ENCODE measurements at regions not wholly inside any gene's neighbourhood (a gene's known extent, or its start where the extent isn't known, plus 50 kb on each side); places are given as distances from the start of the nearest gene placed in this dataset.

GRCh38 chr10:27445070-27445469 is 59.0 kb upstream of the RAB18 start:
- Histone ChIP-seq H3K27me3 (no peaks in the 10 kb centered on the region), H3K27ac (no peak overlapping the region), H3K4me3 (no peak overlapping the region), H3K36me3 (no peaks in the 10 kb centered on the region), H3K9me3 (no peaks in the 10 kb centered on the region), H3K4me1 (no peaks in the 10 kb centered on the region)
- no peak for DNase-seq (ENCODE audit: low spot score)
- no peak for TF ChIP-seq CTCF (IDR thresholded peaks at IDR 0.05)

GRCh38 chr10:27440478-27440877 is 63.6 kb upstream of the RAB18 start:
- H3K36me3 ChIP-seq, result no peaks in the 10 kb centered on the region
- no peak for TF ChIP-seq CTCF (IDR thresholded peaks at IDR 0.05)
- H3K27ac ChIP-seq, result no peak overlapping the region
- H3K27me3 ChIP-seq, result no peaks in the 10 kb centered on the region
- no peak for DNase-seq (ENCODE audit: low spot score)
- H3K4me3 ChIP-seq, result no peak overlapping the region
- no peaks in the 10 kb centered on the region for H3K4me1 ChIP-seq
- H3K9me3 ChIP-seq, result no peaks in the 10 kb centered on the region

DNA sequence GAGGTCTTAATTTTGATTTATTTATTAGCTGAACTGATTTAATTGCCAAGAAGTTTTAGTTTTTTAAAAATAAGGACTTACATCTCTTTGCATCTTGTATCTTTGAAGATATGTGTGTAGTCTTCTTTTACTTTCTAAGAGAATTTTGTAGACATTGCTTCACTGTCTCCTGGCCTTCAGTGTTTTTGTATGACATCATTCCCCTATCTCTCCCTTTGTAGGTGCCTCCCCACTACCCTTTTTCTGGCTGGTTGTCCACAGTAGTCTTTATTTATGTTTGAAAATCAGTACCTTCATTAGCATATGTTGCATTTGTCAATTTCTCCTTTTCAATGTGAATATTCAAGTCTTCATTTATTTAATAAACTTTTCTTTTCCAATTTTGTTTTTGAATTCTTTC is 64.1 kb upstream of the RAB18 start:
- no peak for DNase-seq (ENCODE audit: low spot score)
- Histone ChIP-seq H3K9me3 (no peaks in the 10 kb centered on the region), H3K4me1 (no peaks in the 10 kb centered on the region), H3K36me3 (no peaks in the 10 kb centered on the region), H3K27me3 (no peaks in the 10 kb centered on the region), H3K27ac (no peak overlapping the region), H3K4me3 (no peak overlapping the region)
- no peak for TF ChIP-seq CTCF (IDR thresholded peaks at IDR 0.05)

- Histone ChIP-seq H3K27me3 (no peaks in the 10 kb centered on the region), H3K36me3 (no peaks in the 10 kb centered on the region), H3K27ac (no peak overlapping the region), H3K9me3 (no peaks in the 10 kb centered on the region), H3K4me3 (no peak overlapping the region), H3K4me1 (no peaks in the 10 kb centered on the region)
- no peak for DNase-seq (ENCODE audit: low spot score)
- no peak for TF ChIP-seq CTCF (IDR thresholded peaks at IDR 0.05)
Measured at GRCh38 chr10:27439101-27439500, 65.0 kb upstream of the RAB18 start.

DNA sequence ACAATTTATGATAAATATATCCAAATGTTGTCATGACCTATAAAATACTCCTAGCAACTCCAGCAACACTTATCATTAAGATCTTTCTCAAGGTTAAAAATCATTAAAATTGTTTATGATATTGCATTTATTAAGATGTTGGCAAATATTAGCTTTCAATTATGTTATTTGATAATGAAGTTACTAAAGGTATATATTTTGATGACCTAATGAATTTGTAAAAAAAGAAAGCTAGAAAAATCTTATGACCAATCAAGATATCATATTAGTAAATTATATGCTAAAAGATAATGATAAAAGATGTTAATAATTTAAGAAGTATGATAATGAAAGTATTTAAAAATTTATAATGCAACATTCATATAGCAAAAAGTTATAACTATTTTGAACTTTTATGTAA is 66.3 kb upstream of the RAB18 start:
- DNase-seq (ENCODE audit: low spot score), result no peak
- Histone ChIP-seq H3K4me3 (no peak overlapping the region), H3K4me1 (no peaks in the 10 kb centered on the region), H3K27me3 (no peaks in the 10 kb centered on the region), H3K27ac (no peak overlapping the region), H3K36me3 (no peaks in the 10 kb centered on the region), H3K9me3 (no peaks in the 10 kb centered on the region)
- TF ChIP-seq CTCF (IDR thresholded peaks at IDR 0.05), result no peak

- Histone ChIP-seq H3K9me3 (no peaks in the 10 kb centered on the region), H3K27ac (no peak overlapping the region), H3K36me3 (no peaks in the 10 kb centered on the region), H3K27me3 (no peaks in the 10 kb centered on the region), H3K4me1 (no peaks in the 10 kb centered on the region), H3K4me3 (no peak overlapping the region)
- no peak for DNase-seq (ENCODE audit: low spot score)
- no peak for TF ChIP-seq CTCF (IDR thresholded peaks at IDR 0.05)
Measured at GRCh38 chr10:27436710-27437109, 67.4 kb upstream of the RAB18 start.

All from right atrium auricular region (tissue), 2 donors.